Left lung (tissue), 4 donors: ENCODE measurements at regions not wholly inside any gene's neighbourhood (a gene's known extent, or its start where the extent isn't known, plus 50 kb on each side); places are given as distances from the start of the nearest gene placed in this dataset.

Source experiments
- ATAC-seq: fragments of 200-7000 bp; cut with Tn5 transposase; one replicate; pipeline ENCODE4 v1.9.1; 2020; ENCODE audit warnings: moderate library complexity
- DNase-seq, 4 donors: peaks; one replicate each; pipeline ENCODE4 v3.0.0-alpha.2; 2013 to 2020
- H3K27ac ChIP-seq, 2 donors: fragments of 200-600 bp; sonication (generic) in 1 of 2; one replicate each; pipeline versions ENCODE4 v1.5.0 to v1.8.0; 2020 to 2021
- H3K27me3 ChIP-seq, 2 donors: fragments of 200-600 bp; sonication (generic) in 1 of 2; one replicate each; pipeline versions ENCODE4 v1.5.0 to v1.8.0; 2020 to 2021
- H3K36me3 ChIP-seq, 2 donors: fragments of 200-600 bp; sonication (generic) in 1 of 2; one replicate each; pipeline versions ENCODE4 v1.5.0 to v1.8.0; 2020 to 2021
- H3K4me1 ChIP-seq, 2 donors: fragments of 200-600 bp; one replicate each; pipeline ENCODE4 v1.8.0; 2021
- H3K4me3 ChIP-seq, 2 donors: fragments of 200-600 bp; sonication (generic) in 1 of 2; one replicate each; pipeline versions ENCODE4 v1.5.0 to v1.8.0; 2020 to 2021; ENCODE audit warnings: mild to moderate bottlenecking in 1 of 2
- H3K9me3 ChIP-seq, 2 donors: fragments of 200-600 bp; sonication (generic) in 1 of 2; one replicate each; pipeline versions ENCODE4 v1.5.0 to v1.8.0; 2020 to 2021
- CTCF ChIP-seq, 2 donors: fragments of 200-600 bp; sonication (generic) in 1 of 2; IDR thresholded peaks; one replicate each; pipeline versions ENCODE4 v1.5.0 to v1.8.0; 2021; ENCODE audit warnings: antibody characterized with exemption in 2 of 2
- intact Hi-C, 2 donors: fragments of 100-400 bp; cut with DNase I; formaldehyde crosslinking; loops; one replicate each; pipeline versions ENCODE4 v1.11.2 to v1.14.2; 2022
- donor health status: DM: no; HTN: yes; CAD: no.
- donor health status: DM: no; HTN: no; CAD: no.

DNA sequence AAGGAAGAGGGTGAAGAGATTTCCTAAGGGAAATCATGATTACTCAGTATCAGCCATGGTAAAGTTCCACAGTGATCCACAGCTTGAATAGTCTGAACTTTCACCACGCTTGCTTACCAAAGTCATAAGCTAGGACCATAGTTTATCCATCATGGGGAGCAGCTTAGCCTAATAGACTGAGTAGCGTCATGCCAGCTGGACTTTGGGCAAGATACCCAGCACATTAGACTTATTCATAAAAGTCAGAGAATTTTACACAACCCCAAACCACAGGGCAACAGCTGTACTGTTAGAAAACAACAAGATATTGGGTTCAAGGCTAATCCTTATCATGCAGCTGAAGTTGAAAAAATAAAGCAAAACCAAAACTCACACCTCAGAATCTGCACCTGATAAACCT lies 491.0 kb downstream of the XPNPEP1 start:
- Histone ChIP-seq H3K4me3 (no peak overlapping the region), H3K36me3 (no peaks in the 10 kb centered on the region), H3K9me3 (no peaks in the 10 kb centered on the region), H3K4me1 (no peaks in the 10 kb centered on the region), H3K27me3 (no peaks in the 10 kb centered on the region), H3K27ac (no peak overlapping the region)
- no peak for TF ChIP-seq CTCF (IDR thresholded peaks at IDR 0.05)
- DNase-seq (no peak), ATAC-seq (no peak)
- intact Hi-C loops, result no loop called here

GRCh38 chr10:109430799-109431198 lies 492.5 kb downstream of the XPNPEP1 start:
- DNase-seq, result no peak
- H3K27ac ChIP-seq, result no peak overlapping the region
- H3K4me1 ChIP-seq, result no peaks in the 10 kb centered on the region
- H3K27me3 ChIP-seq, result no peaks in the 10 kb centered on the region
- no peaks in the 10 kb centered on the region for H3K36me3 ChIP-seq
- no peak for TF ChIP-seq CTCF (IDR thresholded peaks at IDR 0.05)
- H3K9me3 ChIP-seq, result no peaks in the 10 kb centered on the region
- no peak for ATAC-seq
- intact Hi-C loops, result no loop called here
- H3K4me3 ChIP-seq, result no peak overlapping the region

GRCh38 chr10:109430043-109430760 lies 493.1 kb downstream of the XPNPEP1 start:
- Histone ChIP-seq H3K27ac (no peak overlapping the region), H3K4me3 (no peak overlapping the region), H3K36me3 (no peaks in the 10 kb centered on the region), H3K9me3 (no peaks in the 10 kb centered on the region), H3K4me1 (no peaks in the 10 kb centered on the region), H3K27me3 (no peaks in the 10 kb centered on the region)
- intact Hi-C loops, result no loop called here
- ATAC-seq (no peak), DNase-seq (no peak)
- no peak for TF ChIP-seq CTCF (IDR thresholded peaks at IDR 0.05)

DNA sequence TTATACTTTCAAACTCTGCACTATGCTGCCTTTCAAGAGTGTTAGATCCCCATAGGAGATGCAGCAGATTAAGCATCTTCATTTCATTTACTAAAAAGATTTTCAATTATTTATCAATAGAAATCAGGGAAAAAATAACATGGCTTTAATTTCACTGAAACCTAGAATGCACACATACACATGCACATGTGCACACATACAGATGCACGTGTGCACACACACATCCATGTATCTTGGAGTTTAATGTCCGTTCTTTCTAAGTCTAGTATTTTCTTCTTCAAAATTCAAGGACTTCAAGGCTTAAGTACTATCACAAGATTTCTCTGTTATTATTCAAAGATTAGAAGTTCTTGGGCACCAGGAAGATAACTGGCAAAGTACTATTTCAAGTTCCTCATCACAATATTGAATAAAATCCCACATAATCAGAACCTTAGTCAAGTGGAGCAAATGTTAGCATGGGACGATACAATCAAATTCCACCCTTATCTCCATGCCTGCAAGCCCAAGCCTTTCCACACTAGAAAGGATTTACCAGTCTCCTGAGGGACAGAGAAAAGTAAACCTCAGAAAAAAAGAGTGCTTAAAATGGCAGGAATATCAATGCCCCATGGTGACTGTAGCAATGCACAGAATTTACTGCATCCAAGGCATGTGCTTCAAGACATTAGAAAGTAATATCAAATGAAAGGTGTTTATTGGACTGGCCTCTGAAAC lies 494.4 kb downstream of the XPNPEP1 start:
- Histone ChIP-seq H3K27ac (no peak overlapping the region), H3K4me1 (no peaks in the 10 kb centered on the region), H3K36me3 (no peaks in the 10 kb centered on the region), H3K9me3 (no peaks in the 10 kb centered on the region), H3K4me3 (no peak overlapping the region), H3K27me3 (no peaks in the 10 kb centered on the region)
- no peak for ATAC-seq
- DNase-seq, result no peak
- TF ChIP-seq CTCF (IDR thresholded peaks at IDR 0.05), result no peak
- intact Hi-C loops, result no loop called here

- Histone ChIP-seq H3K27ac (no peak overlapping the region), H3K36me3 (no peaks in the 10 kb centered on the region), H3K4me3 (no peak overlapping the region), H3K4me1 (no peaks in the 10 kb centered on the region), H3K9me3 (no peaks in the 10 kb centered on the region), H3K27me3 (no peaks in the 10 kb centered on the region)
- TF ChIP-seq CTCF (IDR thresholded peaks at IDR 0.05), result no peak
- intact Hi-C loops, result no loop called here
- DNase-seq, result no peak
- ATAC-seq, result no peak
Measured at GRCh38 chr10:109427411-109427810, 495.9 kb downstream of the XPNPEP1 start.
